HFF-Myc (cell line): ENCODE measurements at regions not wholly inside any gene's neighbourhood (a gene's known extent, or its start where the extent isn't known, plus 50 kb on each side); places are given as distances from the start of the nearest gene placed in this dataset.
"Not testable (repeated sequence)": the region's sequence is repeated elsewhere in the genome, so short reads cannot be mapped to it uniquely, and the experiment has no call there.

Source experiments
- DNase-seq: peaks from one replicate; pipeline ENCODE4 v3.0.0-alpha.2; 2011; ENCODE audit warnings: low read depth; ENCODE audit errors: extremely low read depth
- H3K4me3 ChIP-seq: replicated peaks from 2 replicates; pipeline ENCODE4 v1.5.1; 2011; ENCODE audit warnings: low read depth, mild to moderate bottlenecking, control low read depth, low read length
- TF ChIP-seq, protein P1 (sequence below): IDR thresholded peaks from 2 replicates; pipeline ENCODE4 v1.5.1; 2012; ENCODE audit warnings: mild to moderate bottlenecking, low read depth, low read length, control low read depth; ENCODE audit errors: missing control alignments

GRCh38 chr2:153420394-153420793 lies 58.2 kb downstream of the RPRM start:
- TF ChIP-seq, protein P1, sequence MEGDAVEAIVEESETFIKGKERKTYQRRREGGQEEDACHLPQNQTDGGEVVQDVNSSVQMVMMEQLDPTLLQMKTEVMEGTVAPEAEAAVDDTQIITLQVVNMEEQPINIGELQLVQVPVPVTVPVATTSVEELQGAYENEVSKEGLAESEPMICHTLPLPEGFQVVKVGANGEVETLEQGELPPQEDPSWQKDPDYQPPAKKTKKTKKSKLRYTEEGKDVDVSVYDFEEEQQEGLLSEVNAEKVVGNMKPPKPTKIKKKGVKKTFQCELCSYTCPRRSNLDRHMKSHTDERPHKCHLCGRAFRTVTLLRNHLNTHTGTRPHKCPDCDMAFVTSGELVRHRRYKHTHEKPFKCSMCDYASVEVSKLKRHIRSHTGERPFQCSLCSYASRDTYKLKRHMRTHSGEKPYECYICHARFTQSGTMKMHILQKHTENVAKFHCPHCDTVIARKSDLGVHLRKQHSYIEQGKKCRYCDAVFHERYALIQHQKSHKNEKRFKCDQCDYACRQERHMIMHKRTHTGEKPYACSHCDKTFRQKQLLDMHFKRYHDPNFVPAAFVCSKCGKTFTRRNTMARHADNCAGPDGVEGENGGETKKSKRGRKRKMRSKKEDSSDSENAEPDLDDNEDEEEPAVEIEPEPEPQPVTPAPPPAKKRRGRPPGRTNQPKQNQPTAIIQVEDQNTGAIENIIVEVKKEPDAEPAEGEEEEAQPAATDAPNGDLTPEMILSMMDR = no peak
- DNase-seq = no peak
- no peak overlapping the region for H3K4me3 ChIP-seq

DNA sequence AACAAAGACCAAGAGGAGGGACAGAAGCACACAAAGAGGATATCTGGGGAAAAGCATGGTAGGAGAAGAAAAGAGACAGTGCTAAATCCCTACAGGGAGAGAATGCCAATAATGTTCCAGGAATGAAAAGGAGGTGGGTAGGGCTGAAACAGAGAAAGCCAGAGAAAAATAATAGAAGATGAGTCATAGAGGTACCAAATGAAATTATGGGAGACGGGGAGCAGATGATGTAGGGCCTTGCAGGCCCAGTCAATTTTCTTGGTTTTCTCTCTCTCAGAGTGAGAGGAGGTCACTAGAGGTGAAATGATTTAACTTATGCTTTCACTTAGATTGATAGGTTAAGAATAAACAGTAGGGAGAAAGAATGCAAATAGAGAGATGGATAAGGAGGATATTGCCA lies 61.5 kb downstream of the RPRM start:
- DNase-seq = no peak

DNA sequence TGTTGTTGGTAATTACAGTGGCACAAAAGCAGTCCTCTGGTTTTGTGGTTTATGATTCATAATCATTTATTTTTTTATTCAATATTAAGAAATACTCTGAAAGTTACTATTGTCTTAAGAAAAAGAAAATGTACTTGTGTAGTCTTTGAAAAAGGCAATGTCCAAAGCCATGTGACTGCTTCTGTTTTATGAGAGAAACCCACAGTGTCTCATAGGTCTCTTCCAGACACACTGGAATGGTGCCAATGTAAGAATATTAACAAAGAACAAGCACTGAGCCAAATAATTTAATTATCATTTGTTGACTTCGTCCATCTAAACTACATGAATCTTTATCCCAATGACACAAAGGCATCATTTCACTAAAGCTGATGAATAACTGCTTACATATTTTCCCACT lies 62.5 kb downstream of the RPRM start:
- TF ChIP-seq, protein P1 = no peak
- H3K4me3 ChIP-seq = no peak overlapping the region
- no peak for DNase-seq

More for the DNA sequence above, 61.5 kb downstream of the RPRM start:
- TF ChIP-seq, protein P1 = no peak
- no peak overlapping the region for H3K4me3 ChIP-seq

DNA sequence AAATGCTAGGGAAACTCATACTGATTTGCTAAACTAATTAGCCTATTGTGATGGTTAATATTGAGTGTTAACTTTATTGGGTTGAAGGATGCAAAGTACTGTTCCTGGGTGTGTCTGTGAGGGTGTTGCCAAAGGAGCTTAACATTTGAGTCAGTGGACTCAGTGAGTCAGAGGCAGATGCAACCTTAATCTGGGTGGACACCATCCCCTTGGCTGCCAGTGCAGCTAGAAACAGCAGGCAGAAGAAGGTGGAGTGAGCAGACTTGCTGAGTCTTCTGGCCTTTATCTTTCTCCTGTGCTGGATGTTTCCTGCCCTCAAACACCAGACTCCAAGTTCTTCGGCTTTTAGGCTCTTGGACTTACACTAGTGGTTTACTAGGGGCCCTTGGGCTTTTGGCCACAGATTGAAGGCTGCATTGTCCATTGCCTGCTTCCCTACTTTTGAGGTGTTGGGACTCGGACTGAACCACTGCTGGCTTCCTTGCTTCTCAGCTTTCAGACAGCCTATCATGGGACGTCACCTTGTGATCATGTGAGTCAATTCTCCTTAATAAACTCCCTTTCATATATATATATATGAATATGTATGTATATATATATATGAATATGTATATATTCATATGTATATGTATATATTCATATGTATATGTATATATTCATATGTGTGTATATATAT lies 69.7 kb downstream of the RPRM start:
- H3K4me3 ChIP-seq = no peak overlapping the region
- DNase-seq = no peak
- TF ChIP-seq, protein P1 = no peak

DNA sequence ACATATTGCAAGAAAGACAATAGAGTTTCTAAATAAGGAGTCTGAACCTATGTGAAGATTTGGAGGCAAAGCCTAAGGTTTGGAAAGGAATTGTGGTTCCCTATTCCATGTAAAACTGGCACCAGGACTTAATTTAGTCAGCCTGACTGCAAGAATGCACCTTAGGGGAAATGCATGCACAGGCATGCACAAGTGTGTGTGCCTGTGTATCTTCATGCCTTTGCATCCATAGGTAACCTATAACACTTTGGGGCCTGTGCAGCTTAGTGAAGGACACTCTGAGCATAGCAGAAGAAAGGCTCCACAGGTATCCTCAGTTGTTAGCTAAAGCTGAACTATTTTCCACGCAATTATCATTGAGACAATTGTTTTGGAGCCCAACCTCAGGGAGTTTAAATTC lies 73.4 kb downstream of the RPRM start:
- no peak for DNase-seq
- TF ChIP-seq, protein P1 = no peak
- no peak overlapping the region for H3K4me3 ChIP-seq

GRCh38 chr2:153404792-153405191 lies 73.8 kb downstream of the RPRM start:
- DNase-seq = no peak
- TF ChIP-seq, protein P1 = no peak
- H3K4me3 ChIP-seq = no peak overlapping the region

GRCh38 chr2:153403940-153404339 lies 74.6 kb downstream of the RPRM start:
- no peak for DNase-seq
- TF ChIP-seq, protein P1 = no peak
- no peak overlapping the region for H3K4me3 ChIP-seq

GRCh38 chr2:153403352-153403751 lies 75.2 kb downstream of the RPRM start:
- H3K4me3 ChIP-seq, DNase-seq: not testable (repeated sequence)
